Upper lobe of left lung (tissue), 6 donors: ENCODE measurements at regions not wholly inside any gene's neighbourhood (a gene's known extent, or its start where the extent isn't known, plus 50 kb on each side); places are given as distances from the start of the nearest gene placed in this dataset.

Experiments
- ATAC-seq, 2 donors: fragments of 200-7000 bp; cut with Tn5 transposase; one replicate each; pipeline ENCODE4 v1.9.1; 2022; ENCODE audit warnings: mild to moderate bottlenecking in 2 of 2, moderate library complexity in 2 of 2; ENCODE audit not compliant: low FRiP score in 2 of 2
- DNase-seq, 2 donors: peaks; one replicate each; pipeline ENCODE4 v3.0.0-alpha.2; 2019 to 2020
- H3K27ac ChIP-seq, 4 donors: fragments of 200-600 bp; sonication (generic); one replicate each; pipeline ENCODE4 v1.5.1; 2016 to 2019
- H3K27me3 ChIP-seq, 4 donors: fragments of 200-600 bp; sonication (generic); one replicate each; pipeline ENCODE4 v1.5.1; 2017 to 2019
- H3K36me3 ChIP-seq, 4 donors: fragments of 200-600 bp; sonication (generic); one replicate each; pipeline ENCODE4 v1.5.1; 2016 to 2019
- H3K4me1 ChIP-seq, 4 donors: fragments of 200-600 bp; sonication (generic); one replicate each; pipeline ENCODE4 v1.5.1; 2018 to 2019
- H3K4me3 ChIP-seq, 4 donors: fragments of 200-600 bp; sonication (generic); one replicate each; pipeline ENCODE4 v1.5.1; 2017 to 2019; ENCODE audit warnings: mild to moderate bottlenecking in 2 of 4, moderate library complexity in 1 of 4
- H3K9me3 ChIP-seq, 4 donors: fragments of 200-600 bp; sonication (generic); one replicate each; pipeline ENCODE4 v1.5.1; 2018 to 2019
- EP300 ChIP-seq, 4 donors: sonication (generic); formaldehyde crosslinking; IDR thresholded peaks; one replicate each; pipeline ENCODE4 v1.5.1; 2017; ENCODE audit warnings: antibody characterized with exemption in 4 of 4, control low read depth in 2 of 4
- POLR2A ChIP-seq, 4 donors: fragments of 450-650 bp; IDR thresholded peaks; one replicate each; pipeline ENCODE4 v1.5.1; 2016 to 2017; ENCODE audit warnings: antibody characterized with exemption in 4 of 4, mild to moderate bottlenecking in 2 of 4
- POLR2AphosphoS5 ChIP-seq, 2 donors: sonication (generic); formaldehyde crosslinking; IDR thresholded peaks; one replicate each; pipeline ENCODE4 v1.5.1; 2017; ENCODE audit warnings: antibody characterized with exemption in 2 of 2
- WGBS, 2 donors: methylation state at CpG; one replicate each; pipeline ENCODE4 v1.1.5; 2017 to 2018; 5-methylcytosine and 5-hydroxymethylcytosine counted together
- TF ChIP-seq, protein P1 (sequence below), 6 experiments: fragments of 450-650 bp in 4 of 6; fragments of 200-600 bp in 2 of 6; sonication (generic) in 2 of 6; IDR thresholded peaks; one replicate each; pipeline ENCODE4 v1.5.1; 2016 to 2019; ENCODE audit warnings: antibody characterized with exemption in 6 of 6
- donor health status: DM: no; HTN: no; CAD: no; lungs with moderate emphysema.
- donor health status: DM: no; HTN: yes; CAD: no; lungs with severe emphysema.

DNA sequence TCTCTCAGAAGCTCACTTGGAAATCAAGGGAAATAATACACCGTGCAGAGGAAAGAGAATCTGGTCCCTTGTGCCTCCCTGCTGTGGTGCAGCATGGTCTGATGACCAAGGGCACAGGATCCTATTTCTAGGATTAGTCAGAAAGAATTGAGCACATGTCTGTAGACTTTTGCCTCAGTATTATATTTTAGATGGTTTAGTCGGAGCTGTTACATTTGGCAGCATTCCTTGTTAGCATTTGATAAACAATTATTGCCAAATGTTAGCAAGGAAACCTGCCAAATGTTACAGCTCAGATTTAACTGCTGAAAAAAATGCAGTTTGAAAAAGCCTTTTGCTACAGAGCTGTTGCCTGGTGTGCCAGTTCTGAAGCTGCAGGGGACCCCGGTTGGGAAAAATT, 183.5 kb upstream of the DPYD start:
- ATAC-seq (no peak), DNase-seq (no peak)
- H3K9me3 ChIP-seq = peaks cover 7 to 13% (median 10%) of the 10 kb centered on the region in 4 donors
- H3K4me1 ChIP-seq = no peaks in the 10 kb centered on the region
- 50 to 61% methylated on average over 3 of the region's 3 CpGs for WGBS, 2 donors
- no peak overlapping the region for H3K27ac ChIP-seq
- no peaks in the 10 kb centered on the region for H3K36me3 ChIP-seq
- H3K4me3 ChIP-seq = no peak overlapping the region
- TF ChIP-seq, protein P1, sequence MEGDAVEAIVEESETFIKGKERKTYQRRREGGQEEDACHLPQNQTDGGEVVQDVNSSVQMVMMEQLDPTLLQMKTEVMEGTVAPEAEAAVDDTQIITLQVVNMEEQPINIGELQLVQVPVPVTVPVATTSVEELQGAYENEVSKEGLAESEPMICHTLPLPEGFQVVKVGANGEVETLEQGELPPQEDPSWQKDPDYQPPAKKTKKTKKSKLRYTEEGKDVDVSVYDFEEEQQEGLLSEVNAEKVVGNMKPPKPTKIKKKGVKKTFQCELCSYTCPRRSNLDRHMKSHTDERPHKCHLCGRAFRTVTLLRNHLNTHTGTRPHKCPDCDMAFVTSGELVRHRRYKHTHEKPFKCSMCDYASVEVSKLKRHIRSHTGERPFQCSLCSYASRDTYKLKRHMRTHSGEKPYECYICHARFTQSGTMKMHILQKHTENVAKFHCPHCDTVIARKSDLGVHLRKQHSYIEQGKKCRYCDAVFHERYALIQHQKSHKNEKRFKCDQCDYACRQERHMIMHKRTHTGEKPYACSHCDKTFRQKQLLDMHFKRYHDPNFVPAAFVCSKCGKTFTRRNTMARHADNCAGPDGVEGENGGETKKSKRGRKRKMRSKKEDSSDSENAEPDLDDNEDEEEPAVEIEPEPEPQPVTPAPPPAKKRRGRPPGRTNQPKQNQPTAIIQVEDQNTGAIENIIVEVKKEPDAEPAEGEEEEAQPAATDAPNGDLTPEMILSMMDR (IDR thresholded peaks at IDR 0.05) = no peak
- TF ChIP-seq POLR2A (IDR thresholded peaks at IDR 0.05) (no peak), POLR2AphosphoS5 (IDR thresholded peaks at IDR 0.05) (no peak), EP300 (IDR thresholded peaks at IDR 0.05) (no peak)
- H3K27me3 ChIP-seq = no peaks in the 10 kb centered on the region

GRCh38 chr1:98103617-98104285, 182.9 kb upstream of the DPYD start:
- Histone ChIP-seq H3K27me3 (no peaks in the 10 kb centered on the region), H3K9me3 (peaks cover 7 to 13% (median 10%) of the 10 kb centered on the region in 4 donors), H3K27ac (no peak overlapping the region), H3K4me1 (no peaks in the 10 kb centered on the region), H3K4me3 (no peak overlapping the region), H3K36me3 (no peaks in the 10 kb centered on the region)
- 68 to 70% methylated on average over 5 of the region's 5 CpGs for WGBS, 2 donors
- ATAC-seq (no peak), DNase-seq (no peak)
- TF ChIP-seq POLR2A (IDR thresholded peaks at IDR 0.05) (no peak), POLR2AphosphoS5 (IDR thresholded peaks at IDR 0.05) (no peak), EP300 (IDR thresholded peaks at IDR 0.05) (no peak)
- TF ChIP-seq, protein P1 (IDR thresholded peaks at IDR 0.05) = no peak

GRCh38 chr1:98102345-98103030, 181.7 kb upstream of the DPYD start:
- H3K4me3 ChIP-seq = no peak overlapping the region
- no peaks in the 10 kb centered on the region for H3K4me1 ChIP-seq
- ATAC-seq = no peak
- TF ChIP-seq, protein P1 (IDR thresholded peaks at IDR 0.05) = no peak
- no peak for TF ChIP-seq POLR2AphosphoS5 (IDR thresholded peaks at IDR 0.05)
- TF ChIP-seq POLR2A (IDR thresholded peaks at IDR 0.05) = no peak
- no peak for TF ChIP-seq EP300 (IDR thresholded peaks at IDR 0.05)
- no peak for DNase-seq
- no peak overlapping the region for H3K27ac ChIP-seq
- H3K36me3 ChIP-seq = no peaks in the 10 kb centered on the region
- peaks cover 4 to 8% (median 5%) of the 10 kb centered on the region in 4 donors for H3K9me3 ChIP-seq
- no peaks in the 10 kb centered on the region for H3K27me3 ChIP-seq
- WGBS, 2 donors = 77 to 80% methylated on average over 4 of the region's 4 CpGs

- DNase-seq (no peak), ATAC-seq (no peak)
- 61 to 77% methylated on average over 2 of the region's 2 CpGs for WGBS, 2 donors
- H3K9me3 ChIP-seq = no peaks in the 10 kb centered on the region
- H3K27me3 ChIP-seq = no peaks in the 10 kb centered on the region
- TF ChIP-seq EP300 (IDR thresholded peaks at IDR 0.05) = no peak
- TF ChIP-seq POLR2A (IDR thresholded peaks at IDR 0.05) = no peak
- TF ChIP-seq, protein P1 (IDR thresholded peaks at IDR 0.05) = no peak
- no peak for TF ChIP-seq POLR2AphosphoS5 (IDR thresholded peaks at IDR 0.05)
- no peak overlapping the region for H3K27ac ChIP-seq
- H3K4me3 ChIP-seq = no peak overlapping the region
- H3K36me3 ChIP-seq = no peaks in the 10 kb centered on the region
- H3K4me1 ChIP-seq = no peaks in the 10 kb centered on the region
Observed at GRCh38 chr1:98101364-98101763, 180.5 kb upstream of the DPYD start.
